ENCODE measurements at regions not wholly inside any gene's neighbourhood (a gene's known extent, or its start where the extent isn't known, plus 50 kb on each side); places are given as distances from the start of the nearest gene placed in this dataset.

GRCh38 chr5:115402092-115402491 is 105.6 kb upstream of the CCDC112 start:
- H3K56ac ChIP-seq (ENCODE audit: extremely low read depth, insufficient read depth, low read length) = no peak overlapping the region

More at GRCh38 chr5:115402092-115402491, 105.6 kb upstream of the CCDC112 start:
- H3K9ac ChIP-seq (ENCODE audit: low read depth, low read length) = no peak overlapping the region
- no peak overlapping the region for H3K4me2 ChIP-seq (ENCODE audit: low read depth, low read length)
- no peaks in the 10 kb centered on the region for H3K27me3 ChIP-seq (ENCODE audit: control insufficient read depth, insufficient read depth, low read length)
- WGBS, 2 experiments (ENCODE audit: extremely low coverage in 2 of 2, insufficient read length in 1 of 2) = 47% methylated on average over 3 of the region's 4 CpGs; no CpG with 5 or more reads in 1 of the 2 experiments
- peaks cover 6% of the 10 kb centered on the region for H3K9me1 ChIP-seq (ENCODE audit: insufficient read depth, low read length)
- POLR2A ChIA-PET (ENCODE audit: unreplicated experiment) = no interaction called here
- H3K14ac ChIP-seq (replicated peaks; ENCODE audit: low read depth, low read length) = peak overlapping the region; percentile 92
- H3K18ac ChIP-seq (ENCODE audit: low read depth, low read length) = peak overlapping the region; percentile 87
- no peak overlapping the region for H3K4me3 ChIP-seq (ENCODE audit: insufficient read depth, low read depth, low read length)
- peak overlapping the region; percentile 95 for H2BK20ac ChIP-seq (ENCODE audit: low read depth, low read length)
- H2BK5ac ChIP-seq (ENCODE audit: low read depth, low read length, poor library complexity, severe bottlenecking) = peak overlapping the region; percentile 62
- H3K36me3 ChIP-seq (ENCODE audit: control insufficient read depth, insufficient read depth, low read length) = no peaks in the 10 kb centered on the region
- peak overlapping the region; percentile 81 for H2AK9ac ChIP-seq (replicated peaks; ENCODE audit: low read depth, low read length, poor library complexity)
- peak overlapping the region; percentile 80 for H2AFZ ChIP-seq (replicated peaks; ENCODE audit: low read length, poor library complexity)
- peak overlapping the region; percentile 82 for H4K5ac ChIP-seq (ENCODE audit: low read depth, low read length)
- no TSS peak for BruUV-seq (replicated peaks)
- peak overlapping the region; percentile 72 for H4K91ac ChIP-seq (ENCODE audit: insufficient read depth, low read depth, low read length)
- no peak for DNase-seq
- peak overlapping the region; percentile 96 for H2AK5ac ChIP-seq (ENCODE audit: low read depth, low read length)
- TF ChIP-seq ELK1 (IDR thresholded peaks at IDR 0.05; ENCODE audit: borderline replicate concordance, low read depth, low read length) (no peak), RCOR1 (IDR thresholded peaks at IDR 0.05; ENCODE audit: insufficient replicate concordance, low read length) (no peak), MAFK (IDR thresholded peaks at IDR 0.05; ENCODE audit: low read depth, low read length) (no peak), MAZ (IDR thresholded peaks at IDR 0.05; ENCODE audit: borderline replicate concordance, low read depth, low read length) (no peak)
- H3K79me1 ChIP-seq (ENCODE audit: low read depth in 1 of 2, low read length in 2 of 2) = 0 out of 4 replicates have a peak, but pooled peaks cover 0 to 5% of the 10 kb centered on the region in 2 experiments
- in situ Hi-C loops (cut with MboI; ENCODE audit: low sequenced_read_pairs) = no loop called here
- H2BK15ac ChIP-seq (ENCODE audit: low read depth, low read length) = peak overlapping the region; percentile 91; the same call in 2 of the 3 replicates
- H3K4ac ChIP-seq (ENCODE audit: low read depth, low read length) = peak overlapping the region; percentile 73
- H3K4me1 ChIP-seq (ENCODE audit: control insufficient read depth, insufficient read depth, low read length) = peaks cover 6% of the 10 kb centered on the region
- H3K27ac ChIP-seq (ENCODE audit: insufficient read depth, low read length) = peak overlapping the region; percentile 55; the same call in 1 of the 2 replicates
- ATAC-seq (ENCODE audit: low read depth) = no peak
- intact Hi-C loops (cut with micrococcal nuclease) = no loop called here
- CTCF ChIA-PET = no interaction called here
- H3K23ac ChIP-seq (ENCODE audit: low read depth, low read length) = peak overlapping the region; percentile 28; the same call in 1 of the 2 replicates
- peak overlapping the region; percentile 23 to 55; a peak in 2 of 4 replicates for H4K8ac ChIP-seq (ENCODE audit: low read depth in 2 of 2, low read length in 2 of 2)
- dilution Hi-C loops (cut with HindIII; ENCODE audit: low sequenced_read_pairs, unreplicated experiment) = no loop called here
- no peaks in the 10 kb centered on the region for H3K9me3 ChIP-seq (ENCODE audit: control insufficient read depth, insufficient read depth, low read length)
- peak overlapping the region; percentile 66 for H2BK120ac ChIP-seq (ENCODE audit: low read depth, low read length)
- H4K20me1 ChIP-seq (ENCODE audit: insufficient read depth, low read length) = no peaks in the 10 kb centered on the region

Measured in IMR-90 (cell line).